Endothelial cell of umbilical vein (primary cell): ENCODE measurements at regions not wholly inside any gene's neighbourhood (a gene's known extent, or its start where the extent isn't known, plus 50 kb on each side); places are given as distances from the start of the nearest gene placed in this dataset.

ENCODE experiments used
- BruUV-seq: library from RNA; stranded (reverse); fragments of 400-500 nt; replicated peaks from 2 replicates; lab custom pipeline; 2021; lab: Mats Ljungman, UMichigan
- CTCF ChIA-PET: fragments of 300-600, 350-600 bp; sonication (Branson Sonifier 250); formaldehyde crosslinking; loops from one replicate; lab custom pipeline; 2021; ENCODE audit warnings: antibody characterized with exemption, inconsistent platforms; lab: Charles Lee
- POLR2A ChIA-PET: fragments of 300-600, 350-600 bp; sonication (Branson Sonifier 250); formaldehyde crosslinking; loops from one replicate; lab custom pipeline; 2021; ENCODE audit warnings: antibody characterized with exemption, inconsistent platforms; lab: Charles Lee
- DNase-seq: peaks from one replicate; pipeline ENCODE4 v3.0.0-alpha.2; 2011; ENCODE audit warnings: low read depth, low spot score
- FAIRE-seq: peaks from 2 replicates; lab custom pipeline; 2011; peaks lifted over from hg19 to GRCh38; lab: Jason Lieb, UNC
- H2AFZ ChIP-seq: 2 replicates; pipeline ENCODE4 v1.6.0; 2012; ENCODE audit warnings: low read depth, low read length, control low read depth, inconsistent platforms
- H3K27ac ChIP-seq: 2 replicates; pipeline ENCODE4 v1.5.1; 2011; ENCODE audit warnings: low read depth, mild to moderate bottlenecking, control low read depth, low read length, moderate library complexity; ENCODE audit not compliant: insufficient read depth
- H3K27me3 ChIP-seq, 2 experiments: 2 replicates each; pipeline versions ENCODE4 v1.6.0 to v1.6.1; 2011; ENCODE audit warnings: low read length in 2 of 2, mixed read lengths in 1 of 2; ENCODE audit not compliant: control insufficient read depth in 2 of 2, insufficient read depth in 2 of 2
- H3K36me3 ChIP-seq, 2 experiments: 2 replicates in 1 of 2; 3 replicates in 1 of 2; pipeline ENCODE4 v1.5.1; 2011; ENCODE audit warnings: low read length in 2 of 2, mild to moderate bottlenecking in 1 of 2, moderate library complexity in 1 of 2; ENCODE audit not compliant: control insufficient read depth in 2 of 2, insufficient read depth in 2 of 2; ENCODE audit errors: extremely low read depth in 1 of 2
- H3K4me1 ChIP-seq: 3 replicates; pipeline ENCODE4 v1.5.1; 2011; ENCODE audit warnings: mild to moderate bottlenecking, low read length; ENCODE audit not compliant: control insufficient read depth, insufficient read depth; ENCODE audit errors: extremely low read depth
- H3K4me2 ChIP-seq: 2 replicates; pipeline ENCODE4 v1.6.1; 2011; ENCODE audit warnings: low read length, control low read depth, mixed read lengths; ENCODE audit not compliant: insufficient read depth
- H3K4me3 ChIP-seq, 3 experiments: fragments of 200-600 bp in 1 of 3; sonication (generic), shearing (Covaris generic) in 1 of 3; replicated peaks in 1 of 3; 2 replicates each; pipeline ENCODE4 v1.5.1; 2011 to 2016; ENCODE audit warnings: control low read depth in 3 of 3, low read length in 3 of 3, mild to moderate bottlenecking in 2 of 3, inconsistent platforms in 1 of 3, low read depth in 1 of 3, moderate library complexity in 1 of 3; ENCODE audit not compliant: insufficient read depth in 1 of 3
- H3K79me2 ChIP-seq: 2 replicates; pipeline ENCODE4 v1.6.0; 2012; ENCODE audit warnings: low read length, inconsistent platforms; ENCODE audit not compliant: control insufficient read depth, insufficient read depth
- H3K9ac ChIP-seq: replicated peaks from 2 replicates; pipeline ENCODE3; 2011; ENCODE audit warnings: low read length, control low read depth; ENCODE audit not compliant: insufficient read depth; ENCODE audit errors: extremely low read depth
- H3K9me1 ChIP-seq: replicated peaks from 3 replicates; pipeline ENCODE4 v1.6.0; 2011; ENCODE audit warnings: mild to moderate bottlenecking, low read length; ENCODE audit not compliant: control insufficient read depth, insufficient read depth; ENCODE audit errors: extremely low read depth
- H3K9me3 ChIP-seq: replicated peaks from 2 replicates; pipeline ENCODE4 v1.5.1; 2012; ENCODE audit warnings: low read length, inconsistent platforms; ENCODE audit not compliant: control insufficient read depth, insufficient read depth
- H4K20me1 ChIP-seq: replicated peaks from 2 replicates; pipeline ENCODE3; 2011; ENCODE audit warnings: mild to moderate bottlenecking, low read length; ENCODE audit not compliant: control insufficient read depth, insufficient read depth; ENCODE audit errors: extremely low read depth
- CTCF ChIP-seq, 2 donors: IDR thresholded peaks; 1 replicate in 1 of 2; 2 replicates in 1 of 2; pipeline ENCODE4 v1.5.1; 2011; ENCODE audit warnings: low read length in 2 of 2, mild to moderate bottlenecking in 2 of 2, moderate library complexity in 2 of 2, control low read depth in 1 of 2, inconsistent platforms in 1 of 2, low read depth in 1 of 2; ENCODE audit not compliant: insufficient read depth in 1 of 2; ENCODE audit errors: extremely low read depth in 1 of 2
- EZH2 ChIP-seq: IDR thresholded peaks from 2 replicates; pipeline ENCODE4 v1.6.1; 2012; ENCODE audit warnings: borderline replicate concordance, low read depth, mild to moderate bottlenecking, moderate library complexity, low read length, inconsistent platforms; ENCODE audit not compliant: severe bottlenecking
- FOS ChIP-seq: IDR thresholded peaks from 2 replicates; pipeline ENCODE4 v1.6.1; 2011; ENCODE audit warnings: mild to moderate bottlenecking, low read length, moderate library complexity, borderline replicate concordance; ENCODE audit not compliant: insufficient read depth
- GATA2 ChIP-seq: IDR thresholded peaks from 2 replicates; pipeline ENCODE4 v1.7.0; 2011; ENCODE audit warnings: low read depth, mild to moderate bottlenecking, moderate library complexity, mixed read lengths, low read length; ENCODE audit not compliant: insufficient read length, insufficient read depth
- JUN ChIP-seq: IDR thresholded peaks from 2 replicates; pipeline ENCODE4 v1.6.1; 2011; ENCODE audit warnings: borderline replicate concordance, low read depth; ENCODE audit not compliant: insufficient read length, insufficient read depth
- MYC ChIP-seq: IDR thresholded peaks from one replicate; pipeline ENCODE4 v1.6.1; 2011; ENCODE audit warnings: mild to moderate bottlenecking, low read depth, low read length
- POLR2A ChIP-seq: IDR thresholded peaks from 2 replicates; pipeline ENCODE4 v1.6.1; 2012; ENCODE audit warnings: low read depth, mild to moderate bottlenecking, control low read depth, low read length
- POLR2AphosphoS5 ChIP-seq: IDR thresholded peaks from 2 replicates; pipeline ENCODE4 v1.6.1; 2012; ENCODE audit warnings: low read depth, mild to moderate bottlenecking, control low read depth, low read length, moderate library complexity; ENCODE audit not compliant: insufficient read depth
- dilution Hi-C: fragments of 300-500 bp; cut with MboI; formaldehyde crosslinking; loops from one replicate; pipeline ENCODE4 v1.15.0; 2019; ENCODE audit warnings: low sequenced_read_pairs; ENCODE audit not compliant: extremely low pct_ligation_motif_present
- intact Hi-C: fragments of 100-400 bp; cut with micrococcal nuclease; formaldehyde crosslinking; loops from one replicate; pipeline ENCODE4 v1.10.0; 2022
- TF ChIP-seq, protein P1 (sequence below): IDR thresholded peaks from 2 replicates; pipeline ENCODE4 v1.6.1; 2011; ENCODE audit not compliant: insufficient read depth, insufficient read length

DNA sequence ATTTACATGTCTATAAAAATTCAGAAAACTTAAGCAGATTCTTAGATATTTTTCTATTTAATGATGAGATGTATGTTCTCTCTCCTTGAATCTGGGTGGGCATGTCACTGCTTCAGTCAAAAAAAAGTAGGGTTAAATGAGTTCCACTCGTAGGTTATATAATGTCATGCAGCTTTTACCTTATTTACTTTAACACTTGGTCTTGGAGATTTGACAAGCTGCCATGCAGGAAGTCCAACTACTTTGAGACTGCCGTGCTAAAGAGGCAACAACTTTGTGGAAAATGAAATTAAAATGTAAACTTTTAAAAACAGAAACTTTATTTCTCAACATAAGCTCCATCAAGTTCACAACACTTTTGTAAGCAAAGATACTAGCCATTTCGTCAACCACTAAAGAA, 1336.0 kb upstream of the CDH8 start:
- H2AFZ ChIP-seq = no peak overlapping the region
- FAIRE-seq (no peak), DNase-seq (no peak)
- no peaks in the 10 kb centered on the region for H4K20me1 ChIP-seq
- POLR2A ChIA-PET = no interaction called here
- H3K36me3 ChIP-seq = no peaks in the 10 kb centered on the region
- dilution Hi-C loops = no loop called here
- no peaks in the 10 kb centered on the region for H3K9me1 ChIP-seq
- no peak overlapping the region for H3K4me3 ChIP-seq
- H3K79me2 ChIP-seq = no peaks in the 10 kb centered on the region
- no peak overlapping the region for H3K27ac ChIP-seq
- no peak overlapping the region for H3K9ac ChIP-seq
- H3K4me2 ChIP-seq = no peak overlapping the region
- CTCF ChIA-PET = no interaction called here
- H3K27me3 ChIP-seq = no peaks in the 10 kb centered on the region
- intact Hi-C loops = no loop called here
- no peaks in the 10 kb centered on the region for H3K4me1 ChIP-seq
- BruUV-seq = no TSS peak
- TF ChIP-seq POLR2A (no peak), MYC (no peak), GATA2 (no peak)
- H3K9me3 ChIP-seq = no peaks in the 10 kb centered on the region

DNA sequence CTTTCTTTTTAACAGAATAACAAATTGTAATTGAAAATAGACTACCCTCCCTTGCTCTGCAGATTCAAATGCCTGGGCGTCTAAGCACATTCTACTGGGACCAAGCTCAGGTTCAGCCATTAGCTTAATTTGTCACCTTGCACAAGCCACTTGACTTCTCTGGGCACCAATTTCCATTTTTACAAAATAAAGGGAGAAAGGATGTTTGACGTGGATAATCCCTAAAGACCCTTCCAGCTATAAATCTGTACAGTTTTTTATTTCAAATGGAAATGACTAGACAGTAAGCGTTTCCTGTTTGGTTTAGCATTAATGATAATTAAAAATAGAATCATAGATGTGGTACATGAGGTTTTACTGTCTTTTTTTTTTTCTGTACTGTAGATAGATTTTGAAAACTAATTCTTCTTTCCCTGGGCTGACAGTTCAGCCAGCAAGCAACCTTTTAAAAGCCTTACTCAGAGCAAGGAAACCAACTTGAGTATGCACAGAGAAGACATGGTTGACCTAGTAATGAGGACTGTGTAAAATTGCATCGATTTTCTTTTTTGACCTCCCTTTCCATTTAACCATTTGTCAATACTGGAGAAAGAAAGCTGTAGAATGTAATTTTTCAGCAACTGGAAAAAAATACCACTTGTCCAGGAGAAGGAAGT, 1329.5 kb upstream of the CDH8 start:
- Histone ChIP-seq H3K9ac (no peak overlapping the region), H3K27me3 (no peaks in the 10 kb centered on the region), H3K79me2 (no peaks in the 10 kb centered on the region), H3K36me3 (no peaks in the 10 kb centered on the region), H3K27ac (no peak overlapping the region), H3K9me3 (no peaks in the 10 kb centered on the region), H3K4me2 (no peak overlapping the region), H4K20me1 (no peaks in the 10 kb centered on the region), H3K4me3 (no peak overlapping the region), H3K9me1 (no peaks in the 10 kb centered on the region), H3K4me1 (no peaks in the 10 kb centered on the region), H2AFZ (no peak overlapping the region)
- TF ChIP-seq EZH2 (no peak), POLR2AphosphoS5 (no peak), FOS (no peak), POLR2A (no peak), JUN (no peak), MYC (no peak), CTCF (IDR thresholded peaks at IDR 0.05; ENCODE audit: extremely low read depth in 1 of 2, insufficient read depth in 1 of 2, low read depth in 1 of 2, low read length in 2 of 2) (no peak), GATA2 (no peak)
- TF ChIP-seq, protein P1, sequence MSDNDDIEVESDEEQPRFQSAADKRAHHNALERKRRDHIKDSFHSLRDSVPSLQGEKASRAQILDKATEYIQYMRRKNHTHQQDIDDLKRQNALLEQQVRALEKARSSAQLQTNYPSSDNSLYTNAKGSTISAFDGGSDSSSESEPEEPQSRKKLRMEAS = no peak
- dilution Hi-C loops = no loop called here
- BruUV-seq = no TSS peak
- intact Hi-C loops = loop anchor here (10.0 kb wide), 1 partner anchor 1089 kb away; no protein-coding TSS in a partner anchor
- FAIRE-seq (no peak), DNase-seq (no peak)
- CTCF ChIA-PET = no interaction called here
- POLR2A ChIA-PET = no interaction called here
